PC-9 (cell line): ENCODE measurements at regions not wholly inside any gene's neighbourhood (a gene's known extent, or its start where the extent isn't known, plus 50 kb on each side); places are given as distances from the start of the nearest gene placed in this dataset.

Experiments
- EZH2 ChIP-seq: fragments of 200-600 bp; sonication (generic); IDR thresholded peaks from 2 replicates; pipeline ENCODE4 v1.8.0; 2017; ENCODE audit warnings: antibody characterized with exemption, low read depth
- TF ChIP-seq, protein P1 (sequence below): fragments of 200-600 bp; sonication (generic); conservative IDR thresholded peaks from 2 replicates; pipeline ENCODE4 v1.6.1; 2017; ENCODE audit warnings: mixed run types, antibody characterized with exemption, mild to moderate bottlenecking, moderate library complexity

DNA sequence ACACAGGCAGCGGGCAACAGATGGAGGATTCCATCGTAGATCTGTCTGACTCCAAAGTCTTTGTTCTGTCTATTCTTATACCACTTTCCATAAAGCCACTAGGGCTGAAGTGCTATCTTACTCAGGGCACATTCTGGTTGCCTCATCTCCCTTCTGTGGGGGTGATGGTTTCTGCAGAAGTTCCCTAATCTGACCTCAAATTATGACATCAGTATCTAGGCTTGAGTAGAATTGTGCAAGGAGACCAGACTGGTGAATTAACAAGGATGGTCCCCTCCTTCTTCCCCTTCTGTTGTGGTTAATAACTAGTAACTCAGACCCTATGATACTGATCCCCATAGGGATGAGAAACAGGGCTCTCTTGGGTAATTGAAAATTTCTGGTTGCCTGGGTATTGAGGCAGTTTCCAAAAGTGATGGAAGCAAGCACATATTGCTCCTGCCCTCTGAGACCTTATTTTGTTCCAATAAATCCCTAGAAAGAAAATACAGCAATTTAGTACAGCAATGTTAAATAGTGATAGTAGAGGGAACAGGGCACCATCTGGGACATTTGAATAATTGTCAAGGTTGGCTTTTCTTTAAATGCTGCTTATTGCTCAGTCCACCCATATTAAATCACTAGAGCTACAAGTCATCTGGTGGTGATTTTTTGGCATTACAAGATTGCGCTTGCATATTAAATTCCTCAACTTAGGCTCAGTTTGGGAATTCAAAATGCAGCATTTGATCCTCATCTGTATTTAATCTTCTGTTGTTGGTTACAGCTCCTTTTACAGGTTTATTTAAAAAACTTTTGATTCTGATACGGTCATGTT is 57.3 kb upstream of the AP1S2 start:
- TF ChIP-seq, protein P1, sequence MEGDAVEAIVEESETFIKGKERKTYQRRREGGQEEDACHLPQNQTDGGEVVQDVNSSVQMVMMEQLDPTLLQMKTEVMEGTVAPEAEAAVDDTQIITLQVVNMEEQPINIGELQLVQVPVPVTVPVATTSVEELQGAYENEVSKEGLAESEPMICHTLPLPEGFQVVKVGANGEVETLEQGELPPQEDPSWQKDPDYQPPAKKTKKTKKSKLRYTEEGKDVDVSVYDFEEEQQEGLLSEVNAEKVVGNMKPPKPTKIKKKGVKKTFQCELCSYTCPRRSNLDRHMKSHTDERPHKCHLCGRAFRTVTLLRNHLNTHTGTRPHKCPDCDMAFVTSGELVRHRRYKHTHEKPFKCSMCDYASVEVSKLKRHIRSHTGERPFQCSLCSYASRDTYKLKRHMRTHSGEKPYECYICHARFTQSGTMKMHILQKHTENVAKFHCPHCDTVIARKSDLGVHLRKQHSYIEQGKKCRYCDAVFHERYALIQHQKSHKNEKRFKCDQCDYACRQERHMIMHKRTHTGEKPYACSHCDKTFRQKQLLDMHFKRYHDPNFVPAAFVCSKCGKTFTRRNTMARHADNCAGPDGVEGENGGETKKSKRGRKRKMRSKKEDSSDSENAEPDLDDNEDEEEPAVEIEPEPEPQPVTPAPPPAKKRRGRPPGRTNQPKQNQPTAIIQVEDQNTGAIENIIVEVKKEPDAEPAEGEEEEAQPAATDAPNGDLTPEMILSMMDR = no peak
- no peak for TF ChIP-seq EZH2
